ENCODE measurements at regions not wholly inside any gene's neighbourhood (a gene's known extent, or its start where the extent isn't known, plus 50 kb on each side); places are given as distances from the start of the nearest gene placed in this dataset.

DNA sequence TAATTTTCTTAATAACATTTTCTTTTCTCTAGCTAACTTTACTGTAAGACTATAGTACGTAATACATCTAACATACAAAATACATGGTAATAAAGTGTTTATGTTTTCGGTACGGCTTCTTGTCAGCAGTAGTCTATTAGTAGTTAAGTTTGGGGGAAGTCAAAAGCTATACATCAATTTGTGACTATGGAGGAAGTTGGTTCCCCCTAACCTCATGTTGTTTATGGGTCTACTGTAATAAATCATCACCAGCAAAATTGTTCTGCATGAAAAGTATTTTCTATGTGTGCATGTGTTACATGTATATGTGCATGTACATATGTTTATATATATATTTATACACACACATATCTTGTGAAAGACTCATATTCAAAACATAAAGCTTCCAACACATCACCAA lies 303.0 kb downstream of the TRIB2 start:
- no peak for DNase-seq

DNA sequence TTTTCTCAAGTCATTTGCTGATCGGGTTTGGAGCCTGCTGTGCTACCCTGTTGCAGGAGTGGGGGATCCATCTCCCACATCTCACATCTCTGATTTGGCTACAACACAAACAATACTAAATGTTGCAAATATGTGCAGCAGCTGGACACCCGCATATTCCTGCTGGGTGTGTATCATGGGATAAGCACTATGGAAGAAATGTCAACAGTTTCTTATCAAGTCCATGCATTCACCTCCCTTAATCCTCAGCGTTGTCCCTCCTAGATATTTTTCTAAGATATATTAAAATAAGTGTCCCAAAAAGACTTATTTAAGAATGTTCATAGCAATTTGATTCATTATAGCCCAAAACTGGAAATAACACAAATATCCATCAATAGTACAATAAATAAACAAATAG lies 303.7 kb downstream of the TRIB2 start:
- DNase-seq: no peak

DNA sequence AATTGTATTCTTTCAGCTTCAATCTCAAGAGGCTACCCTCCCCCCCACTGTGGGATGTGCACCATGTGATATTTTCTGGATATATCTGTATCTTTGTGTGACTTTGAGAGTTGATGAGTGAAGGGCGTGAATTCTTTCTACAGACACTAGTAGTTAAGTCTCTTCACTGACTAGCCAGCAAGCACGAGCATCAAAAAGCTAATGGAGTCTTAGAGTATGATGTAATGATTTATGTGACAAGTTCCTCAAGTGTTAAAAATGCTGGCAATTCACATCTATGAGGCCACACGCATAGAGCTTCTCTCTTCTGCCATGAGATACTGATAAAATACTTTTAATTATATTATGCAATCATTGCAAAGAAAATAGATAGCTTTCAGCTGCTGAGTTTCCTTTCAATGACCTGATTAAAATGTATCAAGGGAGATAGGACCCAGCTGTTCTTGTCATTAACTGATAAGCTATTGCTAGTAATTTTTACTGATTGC lies 304.8 kb downstream of the TRIB2 start:
- no peak for DNase-seq

DNA sequence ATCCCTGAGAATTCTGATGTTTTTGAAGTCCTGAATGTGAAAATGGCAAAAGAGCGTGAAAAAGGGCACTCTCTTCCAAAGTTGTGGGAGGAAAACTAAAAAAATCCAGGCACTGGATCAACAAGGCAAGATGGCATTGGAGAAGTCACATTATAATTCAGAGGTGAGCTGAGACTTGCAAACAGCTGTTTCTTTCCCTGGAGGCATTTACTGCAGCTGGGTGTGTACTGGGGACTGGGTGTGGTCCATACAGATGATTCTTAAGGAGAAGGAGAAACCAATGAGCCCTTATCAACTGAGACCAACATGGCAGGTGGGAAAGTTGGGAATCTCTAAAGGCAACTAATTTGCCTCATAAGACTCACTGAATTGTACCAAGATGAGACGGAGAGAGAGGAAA lies 313.9 kb downstream of the TRIB2 start:
- DNase-seq: no peak

GRCh38 chr2:13034861-13035260 lies 318.1 kb downstream of the TRIB2 start:
- no peak for DNase-seq

- DNase-seq: no peak
Observed at GRCh38 chr2:13035866-13036265, 319.1 kb downstream of the TRIB2 start.

DNA sequence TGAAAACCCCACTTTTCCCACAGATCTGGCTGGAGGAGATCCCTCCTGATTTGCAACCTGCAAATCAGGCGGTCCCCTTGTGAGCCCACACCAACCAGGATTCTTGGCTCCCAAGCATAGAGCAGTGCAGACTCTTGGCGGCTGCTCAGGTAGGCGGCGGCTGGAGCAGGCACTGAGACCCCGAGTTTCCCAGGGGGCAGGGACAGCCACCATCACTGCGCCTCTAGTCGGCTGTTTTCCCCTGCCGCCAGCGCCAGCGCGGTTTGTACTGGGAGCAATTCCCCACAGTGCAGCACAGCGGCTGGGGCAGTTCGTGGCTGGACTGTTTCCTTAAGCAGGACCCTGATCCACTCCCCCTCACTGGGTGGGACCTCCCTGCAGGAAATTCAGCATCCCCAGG lies 323.3 kb downstream of the TRIB2 start:
- no peak for DNase-seq

DNA sequence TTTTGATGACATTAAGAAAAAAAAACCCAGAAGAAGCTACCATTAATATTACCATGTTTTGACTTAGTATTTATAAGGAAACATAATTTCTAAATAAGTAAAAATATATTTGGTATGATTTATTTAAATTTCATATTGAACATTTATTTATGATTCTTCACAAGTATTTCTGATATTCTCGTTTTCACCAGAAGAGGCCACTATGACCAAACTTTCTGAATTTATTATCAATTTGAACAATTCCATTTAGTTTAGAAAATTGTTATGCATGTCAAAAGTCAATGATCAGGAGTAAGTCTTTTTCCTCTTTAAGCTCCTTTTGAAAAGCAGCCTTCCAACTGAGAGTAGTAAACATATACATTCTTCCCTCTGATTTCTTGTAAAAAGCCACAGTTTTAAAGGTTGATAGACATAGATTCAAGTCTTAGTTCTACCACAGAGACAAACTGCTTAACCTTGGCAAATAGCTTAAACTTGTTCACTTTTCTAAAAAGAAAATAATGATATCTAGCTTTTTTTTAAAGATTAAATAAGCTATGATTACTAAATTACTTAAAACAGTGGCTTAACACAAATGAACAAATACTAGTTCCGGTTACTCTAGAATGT lies 329.9 kb downstream of the TRIB2 start:
- DNase-seq: no peak

DNA sequence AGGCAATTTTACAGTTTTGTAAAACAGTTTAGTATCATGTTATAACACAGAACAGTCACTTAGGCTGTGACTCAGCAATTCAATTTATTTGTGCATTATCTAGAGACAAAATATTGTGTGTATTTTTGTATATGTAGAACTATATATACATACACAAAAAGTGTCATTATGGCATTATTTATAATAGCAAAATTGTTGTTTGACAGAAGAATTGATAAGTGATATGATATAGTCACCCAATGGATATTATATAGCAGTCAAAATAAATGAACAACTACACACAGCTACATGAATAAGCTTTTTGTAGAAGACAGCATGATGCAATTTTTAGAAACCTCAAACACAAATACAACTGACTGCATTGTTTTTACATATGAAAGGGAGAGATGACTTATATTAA lies 334.0 kb downstream of the TRIB2 start:
- DNase-seq: no peak

DNA sequence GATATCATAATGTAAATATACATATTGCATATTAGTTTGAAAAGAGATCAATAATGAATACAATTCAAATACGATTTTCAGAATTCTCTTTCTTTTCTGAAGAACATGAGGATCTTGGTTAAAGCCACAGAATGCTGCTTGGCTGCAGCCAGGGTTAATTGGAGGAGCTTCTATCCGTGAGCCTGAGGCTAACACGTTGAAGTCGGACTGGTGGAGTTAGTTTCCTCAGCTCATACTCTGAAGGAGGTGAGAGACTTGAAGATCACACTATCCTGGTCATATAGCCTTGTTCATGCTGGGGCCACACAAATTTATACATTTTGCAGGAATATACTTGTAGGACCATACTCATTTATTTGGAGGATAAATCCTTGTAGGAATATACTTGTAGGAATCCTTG lies 335.8 kb downstream of the TRIB2 start:
- no peak for DNase-seq

DNA sequence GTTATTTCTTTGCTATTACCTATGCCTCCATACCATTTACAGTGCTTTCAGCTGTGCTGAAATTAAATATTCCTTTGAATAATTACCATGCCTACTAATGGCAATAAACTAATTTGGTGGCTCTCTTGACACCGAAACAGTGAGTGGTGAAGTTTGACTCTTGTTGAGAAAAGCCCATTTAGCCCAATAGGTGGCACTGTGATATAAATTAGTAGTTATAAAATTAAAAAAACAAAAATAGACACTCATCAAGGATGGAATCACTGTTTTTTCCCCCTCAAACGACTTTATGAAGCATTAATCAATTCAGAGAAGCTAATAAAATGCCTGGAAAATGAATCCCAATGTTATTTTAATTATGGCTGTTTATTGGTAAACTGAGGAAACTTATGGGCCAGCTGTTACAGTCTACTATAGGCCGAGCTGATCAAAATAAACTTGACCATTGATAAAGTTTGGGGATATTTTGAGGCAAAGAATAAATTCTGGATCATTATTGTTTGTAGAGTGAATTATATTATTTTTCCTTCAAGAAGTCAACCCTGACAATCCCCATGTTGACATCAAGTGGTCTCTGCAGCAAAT lies 339.6 kb downstream of the TRIB2 start:
- no peak for DNase-seq

DNA sequence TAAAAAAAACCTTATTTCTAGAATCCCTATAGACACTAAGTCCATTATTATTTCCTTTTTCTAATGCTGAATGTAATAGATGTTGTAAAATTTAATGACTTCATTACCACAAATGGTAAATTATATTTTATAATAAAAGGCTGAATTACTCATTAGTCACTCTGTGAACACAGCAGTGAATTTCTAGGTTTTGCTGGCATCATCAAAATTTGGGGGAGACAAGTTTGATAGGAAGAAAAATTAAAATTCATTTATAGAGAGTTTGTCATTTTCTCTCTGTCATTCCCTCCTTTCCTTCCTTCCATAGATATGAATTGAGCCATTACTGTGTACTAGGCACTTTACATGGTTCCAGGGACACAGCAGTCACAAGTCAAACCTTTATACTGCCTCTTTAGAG lies 340.9 kb downstream of the TRIB2 start:
- no peak for DNase-seq

- DNase-seq: no peak
Observed at GRCh38 chr2:13066676-13067075, 349.9 kb downstream of the TRIB2 start.

DNA sequence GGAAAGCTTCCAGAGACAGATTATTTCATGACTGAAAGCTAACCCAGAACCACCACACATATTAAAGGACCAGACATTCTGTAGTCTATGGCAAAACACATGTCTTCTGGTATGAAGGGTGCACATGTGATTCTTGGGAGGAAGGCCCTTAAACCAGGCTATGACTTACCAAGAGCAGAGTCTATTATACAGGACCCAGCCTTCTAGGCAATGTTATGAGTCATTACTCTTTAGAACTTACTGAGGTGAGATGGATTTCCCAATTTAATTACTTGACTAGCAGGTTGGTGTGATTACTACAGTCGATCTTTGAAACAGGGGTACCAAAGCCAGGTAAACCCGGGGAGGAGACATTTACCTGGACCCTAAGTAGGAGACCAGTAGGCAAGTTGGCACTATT lies 350.8 kb downstream of the TRIB2 start:
- no peak for DNase-seq

GRCh38 chr2:13089971-13090370 lies 373.2 kb downstream of the TRIB2 start:
- DNase-seq: no peak

DNA sequence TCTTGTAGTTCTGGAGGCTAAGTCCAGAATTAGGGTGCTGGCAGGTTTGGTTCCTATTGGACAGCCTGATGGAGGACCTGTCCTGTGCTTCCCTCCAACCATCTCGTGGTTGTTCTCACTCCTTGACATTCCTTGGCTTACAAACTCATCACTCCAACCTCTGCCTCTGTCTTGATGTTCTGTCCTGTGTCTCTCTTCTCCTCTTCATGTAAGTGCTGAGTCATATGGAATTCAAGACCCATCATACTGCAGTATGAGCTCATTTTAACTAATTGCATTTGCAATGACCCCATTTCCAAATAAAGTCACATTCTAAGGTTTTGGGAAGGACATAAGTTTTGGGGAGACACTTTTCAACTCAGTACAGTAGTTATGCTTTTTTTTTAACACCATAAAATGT lies 374.7 kb downstream of the TRIB2 start:
- DNase-seq: no peak

GRCh38 chr2:13091861-13092378 lies 375.2 kb downstream of the TRIB2 start:
- no peak for DNase-seq

DNA sequence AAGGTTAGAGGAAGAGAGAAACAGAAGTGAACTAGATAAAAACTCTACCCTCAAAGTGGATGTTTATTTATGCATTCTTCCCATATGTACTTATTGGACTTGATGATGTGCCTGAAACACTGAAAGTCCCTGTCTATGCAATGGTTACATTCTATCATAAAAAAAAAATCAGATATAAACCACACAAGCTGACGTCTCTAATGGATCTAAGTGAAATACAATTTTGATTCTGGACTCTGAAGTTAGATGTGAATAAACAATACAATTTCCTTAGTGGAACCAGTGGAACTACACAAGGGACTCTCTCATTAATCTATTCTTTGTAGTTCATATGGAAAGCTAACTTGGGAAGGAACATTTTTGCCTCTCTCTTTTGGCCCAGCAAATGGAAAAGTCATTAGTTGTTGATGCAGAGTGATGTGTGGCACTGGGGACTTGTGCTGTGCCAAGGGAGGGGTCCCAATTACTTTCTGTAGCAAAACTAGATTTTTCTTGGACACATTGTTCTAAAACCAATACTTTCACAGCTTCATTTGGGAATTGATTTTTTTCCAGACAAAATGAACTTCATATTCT lies 376.8 kb downstream of the TRIB2 start:
- no peak for DNase-seq

DNA sequence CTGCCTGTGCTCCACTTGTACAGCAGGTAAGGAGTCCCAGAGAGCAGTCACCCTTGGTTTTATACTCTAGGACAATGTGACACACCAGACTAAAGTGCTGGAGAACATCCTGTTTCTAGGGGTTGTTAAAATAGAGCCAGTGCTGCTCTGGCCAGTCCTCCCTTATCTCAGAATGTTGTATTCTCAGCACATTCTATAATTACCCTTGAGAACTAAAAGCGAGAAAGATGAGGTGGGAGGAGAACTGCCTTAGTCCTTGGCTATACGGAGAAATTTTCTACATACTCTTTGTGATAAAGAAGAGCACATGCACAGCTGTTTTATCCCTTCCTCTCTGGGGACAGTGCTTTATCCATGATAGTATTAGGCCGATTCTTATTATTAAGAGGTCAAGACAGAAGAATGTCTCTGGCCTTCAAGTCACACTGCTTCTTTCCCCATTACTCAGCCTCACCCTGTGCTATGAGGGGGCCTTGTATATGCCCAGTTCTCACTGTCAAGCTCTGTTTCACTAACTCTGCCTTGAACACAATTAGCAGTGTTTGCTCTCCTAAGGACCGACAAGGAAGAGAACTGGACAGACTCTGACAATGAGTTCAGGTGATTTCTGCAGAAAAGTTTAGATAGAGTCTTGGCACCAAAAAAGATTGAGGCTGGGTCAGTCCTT lies 385.8 kb downstream of the TRIB2 start:
- DNase-seq: no peak

- DNase-seq: no peak
Observed at GRCh38 chr2:13103151-13103550, 386.4 kb downstream of the TRIB2 start.

DNA sequence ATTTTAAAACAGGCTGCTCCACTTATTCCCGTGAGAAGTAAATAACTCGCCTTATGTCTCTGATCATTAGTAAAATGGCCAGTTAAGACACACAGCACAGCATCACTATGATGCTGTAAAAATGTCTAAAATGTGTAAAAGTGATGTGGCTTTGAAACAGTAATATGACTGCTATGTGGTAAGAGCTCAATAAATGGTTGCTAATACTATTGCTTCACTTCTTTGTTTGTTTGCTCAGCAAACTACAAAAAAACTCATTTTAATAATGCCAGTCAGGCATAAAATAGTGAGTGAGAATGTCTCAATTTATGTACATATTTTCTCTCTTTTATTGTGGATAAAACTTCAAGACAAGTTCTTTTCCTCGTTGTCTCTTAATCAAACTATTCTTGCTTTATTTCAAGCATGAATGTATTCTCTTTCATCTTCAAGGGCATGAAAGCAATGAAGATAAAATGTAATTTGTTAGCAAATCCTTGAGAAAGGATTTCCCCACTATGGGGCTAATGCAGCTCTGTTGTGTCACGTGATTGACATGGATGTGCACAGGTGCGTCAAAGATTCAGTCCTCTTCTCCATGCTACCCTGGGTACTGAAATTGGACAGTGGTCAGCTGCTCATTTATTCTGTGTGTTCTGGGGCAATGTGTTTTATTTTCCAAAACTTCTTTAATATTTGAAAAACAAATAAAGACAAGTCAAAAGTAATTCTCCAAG lies 387.2 kb downstream of the TRIB2 start:
- DNase-seq: no peak

DNA sequence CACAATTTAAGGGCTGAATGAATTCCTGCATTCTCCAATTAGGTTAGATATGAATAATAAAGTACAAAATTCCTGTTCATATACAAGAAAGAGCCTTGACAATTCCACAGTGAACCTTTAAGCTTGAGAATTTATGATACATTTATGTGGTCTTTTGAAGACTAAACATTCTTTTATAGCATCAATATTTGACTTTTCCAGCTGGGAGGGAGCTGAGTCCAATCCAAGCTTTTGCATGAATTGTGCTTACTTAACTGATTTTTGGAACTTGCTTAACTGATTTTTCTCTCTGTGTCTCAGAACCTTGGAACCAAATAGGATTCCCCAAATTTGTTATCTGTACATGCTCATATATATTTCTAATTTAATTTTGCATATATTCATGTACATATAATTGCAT lies 388.0 kb downstream of the TRIB2 start:
- no peak for DNase-seq

DNA sequence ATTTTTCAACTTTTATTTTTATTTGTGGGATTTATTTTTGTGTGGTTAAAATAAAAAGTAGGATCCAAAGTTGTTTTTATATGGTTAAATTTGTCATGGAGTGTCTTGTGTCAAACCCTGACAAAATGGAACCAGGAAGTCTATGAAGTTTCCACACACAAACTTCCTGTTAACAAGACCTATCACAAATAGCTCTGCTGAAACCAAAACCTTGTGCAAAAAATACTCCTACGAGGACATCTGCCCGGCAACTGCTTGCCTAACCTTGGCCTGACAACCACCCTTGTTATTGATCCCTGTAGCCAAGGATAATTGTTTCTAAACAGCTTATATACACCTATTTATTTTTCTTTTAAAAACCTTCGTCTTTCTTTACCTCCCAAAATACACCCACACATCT lies 389.6 kb downstream of the TRIB2 start:
- DNase-seq: no peak
